NB4 (cell line): ENCODE measurements at regions not wholly inside any gene's neighbourhood (a gene's known extent, or its start where the extent isn't known, plus 50 kb on each side); places are given as distances from the start of the nearest gene placed in this dataset.

Experiments
- DNase-seq: peaks from one replicate; pipeline ENCODE4 v3.0.0; 2010; ENCODE audit warnings: low read depth
- H3K4me3 ChIP-seq: one replicate; pipeline ENCODE4 v1.5.1; 2011; ENCODE audit warnings: mild to moderate bottlenecking, low read depth, low read length, moderate library complexity
- MYC ChIP-seq: IDR thresholded peaks from 2 replicates; pipeline ENCODE4 v1.6.1; 2011; ENCODE audit warnings: low read depth, low read length
- POLR2A ChIP-seq: IDR thresholded peaks from 2 replicates; pipeline ENCODE4 v1.6.1; 2011; ENCODE audit warnings: mild to moderate bottlenecking; ENCODE audit not compliant: insufficient read length; ENCODE audit errors: extremely low read depth
- TF ChIP-seq, protein P1 (sequence below): IDR thresholded peaks from 2 replicates; pipeline ENCODE4 v1.6.1; 2011; ENCODE audit warnings: low read depth, low read length
- TF ChIP-seq, protein P2 (sequence below): IDR thresholded peaks from one replicate; pipeline ENCODE4 v1.5.1; 2012; ENCODE audit warnings: low read depth, low read length

DNA sequence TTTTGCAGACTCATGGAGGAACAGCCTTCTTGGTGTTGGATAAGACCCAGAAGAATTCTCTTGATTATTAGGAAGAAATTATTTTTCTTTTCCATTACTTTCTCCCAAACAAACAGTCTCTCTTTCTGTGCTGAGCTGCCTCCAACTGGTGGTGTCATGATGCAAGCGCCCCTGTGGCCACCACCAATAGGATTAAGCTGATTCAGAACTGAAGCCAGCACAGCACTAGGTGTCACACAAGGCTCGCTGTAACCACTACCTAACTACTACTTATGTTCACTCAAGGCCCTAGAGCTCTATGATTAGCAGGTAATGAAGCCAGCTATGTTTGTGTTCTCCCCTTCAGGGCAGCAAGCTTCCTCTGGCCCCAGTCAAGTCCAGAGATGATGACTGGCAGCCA lies 123.4 kb downstream of the HTR1B start:
- DNase-seq: no peak
- H3K4me3 ChIP-seq: no peak overlapping the region
- TF ChIP-seq, protein P1, sequence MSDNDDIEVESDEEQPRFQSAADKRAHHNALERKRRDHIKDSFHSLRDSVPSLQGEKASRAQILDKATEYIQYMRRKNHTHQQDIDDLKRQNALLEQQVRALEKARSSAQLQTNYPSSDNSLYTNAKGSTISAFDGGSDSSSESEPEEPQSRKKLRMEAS: no peak
- TF ChIP-seq, protein P2, sequence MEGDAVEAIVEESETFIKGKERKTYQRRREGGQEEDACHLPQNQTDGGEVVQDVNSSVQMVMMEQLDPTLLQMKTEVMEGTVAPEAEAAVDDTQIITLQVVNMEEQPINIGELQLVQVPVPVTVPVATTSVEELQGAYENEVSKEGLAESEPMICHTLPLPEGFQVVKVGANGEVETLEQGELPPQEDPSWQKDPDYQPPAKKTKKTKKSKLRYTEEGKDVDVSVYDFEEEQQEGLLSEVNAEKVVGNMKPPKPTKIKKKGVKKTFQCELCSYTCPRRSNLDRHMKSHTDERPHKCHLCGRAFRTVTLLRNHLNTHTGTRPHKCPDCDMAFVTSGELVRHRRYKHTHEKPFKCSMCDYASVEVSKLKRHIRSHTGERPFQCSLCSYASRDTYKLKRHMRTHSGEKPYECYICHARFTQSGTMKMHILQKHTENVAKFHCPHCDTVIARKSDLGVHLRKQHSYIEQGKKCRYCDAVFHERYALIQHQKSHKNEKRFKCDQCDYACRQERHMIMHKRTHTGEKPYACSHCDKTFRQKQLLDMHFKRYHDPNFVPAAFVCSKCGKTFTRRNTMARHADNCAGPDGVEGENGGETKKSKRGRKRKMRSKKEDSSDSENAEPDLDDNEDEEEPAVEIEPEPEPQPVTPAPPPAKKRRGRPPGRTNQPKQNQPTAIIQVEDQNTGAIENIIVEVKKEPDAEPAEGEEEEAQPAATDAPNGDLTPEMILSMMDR: no peak
- TF ChIP-seq POLR2A (no peak), MYC (no peak)

DNA sequence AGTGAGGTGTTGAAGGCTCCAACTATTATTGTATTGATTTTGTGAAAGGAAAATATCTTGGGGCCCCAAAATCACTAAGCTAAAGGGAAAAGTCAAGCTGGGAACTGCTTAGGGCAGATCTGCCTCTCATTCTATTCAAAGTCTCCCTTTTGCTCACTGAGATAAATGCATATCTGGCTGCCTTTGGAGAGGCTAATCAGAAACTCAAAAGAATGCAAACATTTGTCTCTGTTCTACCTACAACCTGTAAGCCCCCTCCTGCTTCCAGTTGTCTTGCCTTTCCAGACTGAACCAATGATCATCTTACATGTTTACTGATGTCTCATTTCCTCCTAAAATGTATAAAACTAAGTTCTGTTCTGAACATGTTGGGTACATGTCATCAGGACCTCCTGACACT lies 125.9 kb downstream of the HTR1B start:
- no peak for TF ChIP-seq MYC
- TF ChIP-seq, protein P2: no peak
- TF ChIP-seq, protein P1: no peak
- TF ChIP-seq POLR2A: no peak
- H3K4me3 ChIP-seq: no peak overlapping the region
- DNase-seq: no peak

DNA sequence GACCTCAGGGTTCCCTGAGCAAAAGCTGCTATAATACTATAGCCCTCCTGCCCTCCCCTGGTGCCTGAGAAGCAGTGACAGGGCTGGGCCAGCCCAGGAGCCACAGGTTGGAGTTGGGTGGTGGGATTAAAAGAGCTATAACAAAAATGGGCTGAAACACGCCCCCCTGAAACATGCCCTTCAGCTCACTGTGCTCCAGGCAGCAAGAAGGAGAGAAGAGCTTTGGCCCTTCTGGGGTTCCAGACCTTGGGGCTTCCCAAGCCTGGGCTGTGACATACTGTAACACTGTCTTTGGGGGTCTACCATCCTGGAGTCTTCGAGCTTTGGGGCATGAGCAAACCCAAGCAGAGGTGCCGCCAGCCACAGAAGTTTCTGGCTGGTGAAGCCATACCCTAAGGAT lies 129.2 kb downstream of the HTR1B start:
- DNase-seq: no peak
- H3K4me3 ChIP-seq: no peak overlapping the region
- TF ChIP-seq, protein P1: no peak
- TF ChIP-seq, protein P2: no peak
- TF ChIP-seq POLR2A (no peak), MYC (no peak)

DNA sequence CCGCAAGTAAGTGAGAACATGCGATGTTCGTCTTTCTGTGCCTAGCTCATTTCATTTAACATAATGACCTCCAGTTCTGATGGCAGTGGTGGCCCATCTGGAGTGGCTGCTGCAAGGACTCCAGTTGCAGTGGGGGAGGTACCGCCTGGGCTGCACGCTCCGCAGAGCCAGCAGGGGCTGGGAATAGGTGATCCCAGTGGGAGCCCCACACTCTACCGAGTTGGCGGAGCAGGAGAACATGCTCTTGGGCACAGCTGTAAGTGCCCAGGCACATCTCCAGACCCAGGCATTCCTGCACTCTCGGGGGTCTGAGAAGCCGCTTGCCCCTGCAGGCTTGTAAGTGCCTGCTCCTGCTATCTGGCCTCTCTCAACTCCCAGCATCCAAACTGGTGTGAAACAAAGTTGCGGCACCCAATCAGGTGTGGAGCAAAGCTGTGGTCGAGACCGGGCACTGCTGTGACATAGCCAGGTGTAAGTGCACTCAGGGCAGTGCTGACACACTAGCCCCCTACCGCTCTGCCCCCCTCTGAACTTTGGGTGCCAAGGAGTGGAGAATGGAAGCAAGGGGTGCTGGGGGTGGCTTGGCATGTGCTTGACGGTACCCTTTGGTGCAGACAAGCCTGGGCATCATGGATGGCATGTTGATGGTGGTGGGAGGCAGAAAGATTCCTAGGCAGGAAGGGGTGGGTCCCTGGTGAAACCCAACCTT lies 130.2 kb downstream of the HTR1B start:
- TF ChIP-seq POLR2A (no peak), MYC (no peak)
- TF ChIP-seq, protein P2: no peak
- TF ChIP-seq, protein P1: no peak
- H3K4me3 ChIP-seq: no peak overlapping the region
- no peak for DNase-seq

DNA sequence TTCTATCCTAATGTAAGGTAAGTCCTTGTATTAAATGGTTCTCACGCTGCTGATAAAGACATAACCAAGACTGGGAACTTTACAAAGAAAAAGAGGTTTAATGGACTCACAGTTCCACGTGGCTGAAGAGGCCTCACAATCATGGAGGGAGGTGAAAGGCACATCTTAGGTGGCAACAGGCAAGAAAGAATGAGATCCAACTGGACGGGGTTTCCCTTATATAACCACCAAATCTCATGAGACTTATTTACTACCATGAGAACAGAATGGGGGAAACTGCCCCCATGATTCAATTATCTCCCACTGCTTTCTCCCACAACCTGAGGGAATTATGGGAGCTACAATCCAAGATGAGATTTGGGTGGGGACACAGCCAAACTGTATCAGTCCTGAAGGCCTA lies 136.6 kb downstream of the HTR1B start:
- TF ChIP-seq, protein P1: no peak
- TF ChIP-seq MYC: no peak
- TF ChIP-seq, protein P2: no peak
- TF ChIP-seq POLR2A: no peak
- no peak overlapping the region for H3K4me3 ChIP-seq
- no peak for DNase-seq
